WTC11 (cell line): ENCODE measurements at regions not wholly inside any gene's neighbourhood (a gene's known extent, or its start where the extent isn't known, plus 50 kb on each side); places are given as distances from the start of the nearest gene placed in this dataset.

ENCODE experiments used
- CTCF ChIP-seq: fragments of 200-600 bp; IDR thresholded peaks from 2 replicates; pipeline ENCODE4 v1.8.0; 2022; ENCODE audit warnings: antibody characterized with exemption
- ESRRA ChIP-seq: sonication (generic); formaldehyde crosslinking; IDR thresholded peaks from 2 replicates; pipeline ENCODE4 v1.8.1; 2022; ENCODE audit warnings: mild to moderate bottlenecking, missing genetic modification reagents, borderline replicate concordance
- NR1H2 ChIP-seq: sonication (generic); formaldehyde crosslinking; IDR thresholded peaks from 2 replicates; pipeline ENCODE4 v1.9.0; 2021; ENCODE audit warnings: mild to moderate bottlenecking, moderate library complexity, missing genetic modification reagents
- NR3C1 ChIP-seq: sonication (generic); formaldehyde crosslinking; conservative IDR thresholded peaks from 2 replicates; pipeline ENCODE4 v1.8.1; 2023; ENCODE audit warnings: low read depth, mild to moderate bottlenecking, missing genetic modification reagents

- TF ChIP-seq NR3C1 = no peak
- no peak for TF ChIP-seq NR1H2 (CRISPR knock-in tag)
- no peak for TF ChIP-seq ESRRA
- TF ChIP-seq CTCF = no peak
Measured at GRCh38 chr6:159461266-159461665, 231.8 kb downstream of the SOD2 start.
